ENCODE measurements at regions not wholly inside any gene's neighbourhood (a gene's known extent, or its start where the extent isn't known, plus 50 kb on each side); places are given as distances from the start of the nearest gene placed in this dataset.
"Not testable (repeated sequence)": the region's sequence is repeated elsewhere in the genome, so short reads cannot be mapped to it uniquely, and the experiment has no call there.

- DNase-seq (ENCODE audit: low read depth, low spot score): not testable (repeated sequence)
Observed at GRCh38 chr9:66152406-66152805, 415.5 kb downstream of the FOXD4L4 start.

GRCh38 chr9:66153021-66153725, 416.2 kb downstream of the FOXD4L4 start:
- not testable (repeated sequence) for DNase-seq (ENCODE audit: low read depth, low spot score)

GRCh38 chr9:66153971-66154691, 417.2 kb downstream of the FOXD4L4 start:
- DNase-seq (ENCODE audit: low read depth, low spot score): not testable (repeated sequence)

GRCh38 chr9:66182316-66182715, 445.4 kb downstream of the FOXD4L4 start:
- not testable (repeated sequence) for DNase-seq (ENCODE audit: low read depth, low spot score)

- DNase-seq (ENCODE audit: low read depth, low spot score): not testable (repeated sequence)
Observed at GRCh38 chr9:66183648-66184047, 446.7 kb downstream of the FOXD4L4 start.

- not testable (repeated sequence) for DNase-seq (ENCODE audit: low read depth, low spot score)
Observed at GRCh38 chr9:66197199-66197598, 460.3 kb downstream of the FOXD4L4 start.

- not testable (repeated sequence) for DNase-seq (ENCODE audit: low read depth, low spot score)
Observed at GRCh38 chr9:66198421-66198820, 461.5 kb downstream of the FOXD4L4 start.

- DNase-seq (ENCODE audit: low read depth, low spot score): not testable (repeated sequence)
Observed at GRCh38 chr9:66206617-66207016, 469.7 kb downstream of the FOXD4L4 start.

- DNase-seq (ENCODE audit: low read depth, low spot score): not testable (repeated sequence)
Observed at GRCh38 chr9:66207914-66208313, 471.0 kb downstream of the FOXD4L4 start.

- not testable (repeated sequence) for DNase-seq (ENCODE audit: low read depth, low spot score)
Observed at GRCh38 chr9:66244763-66245162, 507.8 kb downstream of the FOXD4L4 start.

GRCh38 chr9:66245481-66245880, 508.5 kb downstream of the FOXD4L4 start:
- not testable (repeated sequence) for DNase-seq (ENCODE audit: low read depth, low spot score)

- DNase-seq (ENCODE audit: low read depth, low spot score): not testable (repeated sequence)
Observed at GRCh38 chr9:66257581-66257980, 520.6 kb downstream of the FOXD4L4 start.

GRCh38 chr9:66261576-66261975, 524.6 kb downstream of the FOXD4L4 start:
- not testable (repeated sequence) for DNase-seq (ENCODE audit: low read depth, low spot score)

- not testable (repeated sequence) for DNase-seq (ENCODE audit: low read depth, low spot score)
Observed at GRCh38 chr9:66263621-66264020, 526.7 kb downstream of the FOXD4L4 start.

- not testable (repeated sequence) for DNase-seq (ENCODE audit: low read depth, low spot score)
Observed at GRCh38 chr9:66264786-66265185, 527.8 kb downstream of the FOXD4L4 start.

- DNase-seq (ENCODE audit: low read depth, low spot score): not testable (repeated sequence)
Observed at GRCh38 chr9:66266202-66266601, 529.3 kb downstream of the FOXD4L4 start.

- not testable (repeated sequence) for DNase-seq (ENCODE audit: low read depth, low spot score)
Observed at GRCh38 chr9:66266856-66267430, 530.0 kb downstream of the FOXD4L4 start.

- not testable (repeated sequence) for DNase-seq (ENCODE audit: low read depth, low spot score)
Observed at GRCh38 chr9:66267684-66268083, 530.7 kb downstream of the FOXD4L4 start.

- not testable (repeated sequence) for DNase-seq (ENCODE audit: low read depth, low spot score)
Observed at GRCh38 chr9:66269024-66269423, 532.1 kb downstream of the FOXD4L4 start.

GRCh38 chr9:66269783-66270182, 532.8 kb downstream of the FOXD4L4 start:
- peak; percentile 44 for DNase-seq (ENCODE audit: low read depth, low spot score)

GRCh38 chr9:66278809-66279208, 541.9 kb downstream of the FOXD4L4 start:
- DNase-seq (ENCODE audit: low read depth, low spot score): not testable (repeated sequence)

All from activated CD4-positive, CD25-positive, alpha-beta regulatory T cell treated with anti-CD3 and anti-CD28 coated beads, Interleukin-2, amount 50 U/mL, for 16 hours (primary cell).